Thyroid gland (tissue), 4 donors: ENCODE measurements at regions not wholly inside any gene's neighbourhood (a gene's known extent, or its start where the extent isn't known, plus 50 kb on each side); places are given as distances from the start of the nearest gene placed in this dataset.

Experiments used
- POLR2A ChIP-seq, 2 donors: fragments of 450-650 bp; IDR thresholded peaks; one replicate each; pipeline ENCODE4 v1.6.1; 2017; ENCODE audit warnings: antibody characterized with exemption in 2 of 2, mild to moderate bottlenecking in 2 of 2, moderate library complexity in 1 of 2
- TF ChIP-seq, protein P1 (sequence below), 6 experiments: fragments of 200-600 bp in 3 of 6; fragments of 450-650 bp in 3 of 6; sonication (generic) in 3 of 6; IDR thresholded peaks; one replicate each; pipeline ENCODE4 v1.5.1; 2016 to 2019; ENCODE audit warnings: antibody characterized with exemption in 6 of 6, mild to moderate bottlenecking in 2 of 6, inconsistent platforms in 1 of 6, moderate library complexity in 1 of 6

DNA sequence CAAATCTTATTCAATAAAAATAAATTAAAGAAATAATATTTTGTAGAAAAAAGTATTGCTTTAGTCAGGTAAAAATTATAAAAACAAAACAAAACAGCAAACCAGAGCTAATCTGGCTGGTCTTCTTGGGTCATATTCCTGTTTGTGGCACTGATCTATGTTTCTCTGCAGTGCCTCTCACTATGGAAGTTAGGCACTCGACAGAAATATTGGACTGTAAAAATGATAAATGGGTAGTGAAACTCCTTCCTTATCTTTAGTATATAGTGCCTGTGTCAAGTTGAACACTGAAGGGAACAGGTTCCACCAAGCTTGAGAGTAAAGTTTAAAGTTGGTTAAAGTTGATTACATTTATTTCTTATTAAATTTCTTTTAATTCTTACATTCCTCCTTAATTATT is 1195.6 kb upstream of the GBE1 start:
- TF ChIP-seq, protein P1, sequence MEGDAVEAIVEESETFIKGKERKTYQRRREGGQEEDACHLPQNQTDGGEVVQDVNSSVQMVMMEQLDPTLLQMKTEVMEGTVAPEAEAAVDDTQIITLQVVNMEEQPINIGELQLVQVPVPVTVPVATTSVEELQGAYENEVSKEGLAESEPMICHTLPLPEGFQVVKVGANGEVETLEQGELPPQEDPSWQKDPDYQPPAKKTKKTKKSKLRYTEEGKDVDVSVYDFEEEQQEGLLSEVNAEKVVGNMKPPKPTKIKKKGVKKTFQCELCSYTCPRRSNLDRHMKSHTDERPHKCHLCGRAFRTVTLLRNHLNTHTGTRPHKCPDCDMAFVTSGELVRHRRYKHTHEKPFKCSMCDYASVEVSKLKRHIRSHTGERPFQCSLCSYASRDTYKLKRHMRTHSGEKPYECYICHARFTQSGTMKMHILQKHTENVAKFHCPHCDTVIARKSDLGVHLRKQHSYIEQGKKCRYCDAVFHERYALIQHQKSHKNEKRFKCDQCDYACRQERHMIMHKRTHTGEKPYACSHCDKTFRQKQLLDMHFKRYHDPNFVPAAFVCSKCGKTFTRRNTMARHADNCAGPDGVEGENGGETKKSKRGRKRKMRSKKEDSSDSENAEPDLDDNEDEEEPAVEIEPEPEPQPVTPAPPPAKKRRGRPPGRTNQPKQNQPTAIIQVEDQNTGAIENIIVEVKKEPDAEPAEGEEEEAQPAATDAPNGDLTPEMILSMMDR (IDR thresholded peaks at IDR 0.05) = no peak
- TF ChIP-seq POLR2A (IDR thresholded peaks at IDR 0.05) = no peak
